ENCODE measurements at regions not wholly inside any gene's neighbourhood (a gene's known extent, or its start where the extent isn't known, plus 50 kb on each side); places are given as distances from the start of the nearest gene placed in this dataset.
"Not testable (repeated sequence)": the region's sequence is repeated elsewhere in the genome, so short reads cannot be mapped to it uniquely, and the experiment has no call there.

DNA sequence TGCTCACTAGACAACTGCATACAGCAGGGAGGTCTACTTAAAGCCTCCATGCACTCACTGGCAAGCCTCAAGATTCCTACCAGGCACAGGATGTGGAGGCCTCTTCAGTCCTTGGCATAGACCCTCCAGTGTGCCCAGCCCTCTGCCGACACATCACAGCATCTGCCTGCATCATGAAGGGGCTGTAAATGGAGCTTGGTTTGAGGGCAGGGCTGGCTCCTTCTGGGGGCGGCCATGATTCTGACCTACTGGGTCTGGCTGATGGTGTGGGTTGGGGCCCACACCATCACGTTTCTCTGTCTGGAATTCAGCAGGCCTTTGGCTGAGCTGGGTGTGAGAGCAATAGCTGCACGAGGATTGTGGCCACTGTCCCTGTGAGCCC, 84.9 kb upstream of the SHB start:
- DNase-seq = no peak

- DNase-seq = no peak
These were observed 84.3 kb upstream of the SHB start for GRCh38 chr9:38153152-38153909.

GRCh38 chr9:38149647-38150046, 80.6 kb upstream of the SHB start:
- DNase-seq = no peak

DNA sequence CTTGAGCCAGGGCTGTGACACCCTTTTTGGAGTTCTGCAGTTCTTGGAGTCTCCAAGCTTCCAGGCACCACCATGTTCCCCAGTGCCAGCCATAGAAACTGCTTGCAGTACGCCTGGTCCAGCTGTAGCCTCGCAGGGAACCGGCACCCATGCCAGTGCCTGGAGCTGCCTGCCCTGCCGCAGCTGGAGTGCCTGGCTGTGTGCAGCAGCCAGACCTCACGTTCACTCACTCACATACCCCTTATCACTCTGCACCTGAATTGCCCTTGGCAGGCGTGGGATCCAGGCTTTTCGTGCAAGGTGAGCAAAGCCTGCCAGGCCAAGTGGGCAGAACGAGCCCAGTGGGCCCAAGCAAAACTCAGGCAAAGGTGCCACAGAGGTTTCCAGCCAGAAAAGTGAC, 77.8 kb upstream of the SHB start:
- no peak for DNase-seq

GRCh38 chr9:38145526-38146053, 76.6 kb upstream of the SHB start:
- no peak for DNase-seq

DNA sequence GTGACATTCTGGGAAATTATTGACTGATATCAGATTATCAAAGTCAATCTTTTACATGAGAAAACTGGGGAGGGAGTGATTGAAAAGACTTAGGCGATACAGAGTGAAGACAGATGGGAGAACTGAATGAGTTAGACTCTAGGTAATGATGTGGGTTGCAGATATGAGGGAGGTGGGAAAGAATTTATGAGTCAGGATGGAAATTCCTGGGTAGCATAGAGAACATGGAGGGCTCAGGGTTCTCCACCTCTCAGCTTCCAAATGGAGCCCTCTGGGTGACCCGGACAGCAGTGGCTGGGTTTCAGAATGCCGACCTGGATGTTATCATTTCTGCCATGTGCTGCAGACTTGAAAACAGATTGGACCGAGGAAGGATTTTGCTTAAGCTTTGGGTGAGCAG, 75.4 kb upstream of the SHB start:
- no peak for DNase-seq

DNA sequence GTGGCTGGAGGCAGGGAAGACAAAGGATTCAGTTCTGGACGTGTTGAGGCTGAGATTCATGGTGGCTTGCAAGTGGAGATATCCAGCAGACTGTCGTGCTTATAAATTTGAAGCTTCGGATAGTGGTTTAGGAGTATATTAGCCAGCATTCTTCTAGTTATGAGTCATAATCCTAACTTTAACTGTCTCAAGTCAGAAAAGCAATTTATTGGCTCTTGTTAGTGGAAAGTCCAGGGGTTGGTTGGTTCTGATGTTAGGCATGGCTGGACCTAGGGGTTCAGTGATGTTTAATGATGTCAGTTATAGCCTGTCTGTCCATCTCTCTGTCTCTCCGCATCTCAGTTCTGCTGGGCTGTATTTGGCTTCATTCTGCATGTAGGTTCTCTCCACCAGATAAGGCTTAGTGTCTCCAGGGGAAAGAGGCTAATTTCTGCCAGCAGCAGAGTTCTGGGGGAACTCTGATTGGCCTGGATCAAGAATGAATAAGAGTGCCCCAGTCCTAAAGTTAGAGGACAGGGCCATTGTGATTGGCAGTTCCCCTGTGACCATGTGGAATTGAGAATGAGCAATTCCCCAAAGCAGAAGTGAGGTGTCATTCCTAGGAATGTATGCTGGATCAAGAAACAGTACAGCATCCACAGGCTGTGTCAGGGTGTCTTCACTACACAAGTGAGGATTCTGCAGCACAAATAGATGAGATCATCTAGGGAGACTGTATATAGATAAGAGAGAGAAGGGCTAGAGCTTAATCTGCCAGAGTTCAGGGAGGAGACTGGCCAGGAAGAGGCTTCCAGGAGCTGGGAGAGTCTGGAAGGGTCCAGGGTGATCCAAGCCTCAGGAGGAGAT, 72.9 kb upstream of the SHB start:
- DNase-seq = no peak

DNA sequence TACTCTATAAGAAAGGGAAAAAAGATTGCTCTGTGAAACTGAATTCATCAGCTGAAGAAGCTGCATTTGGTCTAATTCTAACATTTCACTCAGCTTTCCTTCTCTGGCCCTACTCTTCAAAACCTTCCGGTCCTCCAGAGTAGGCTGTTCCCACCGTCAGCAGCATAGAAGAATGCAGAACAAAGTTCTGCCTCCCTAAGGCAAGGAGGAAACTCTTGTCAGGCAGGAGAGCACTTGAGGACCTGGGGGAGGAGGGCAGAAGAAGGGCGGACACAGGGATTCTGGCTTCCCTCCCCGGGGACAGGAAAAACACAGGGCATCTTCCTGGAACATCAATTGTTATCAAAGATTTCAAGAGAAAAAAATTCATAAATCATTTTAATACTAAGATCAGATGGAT, 69.2 kb upstream of the SHB start:
- DNase-seq = no peak

DNA sequence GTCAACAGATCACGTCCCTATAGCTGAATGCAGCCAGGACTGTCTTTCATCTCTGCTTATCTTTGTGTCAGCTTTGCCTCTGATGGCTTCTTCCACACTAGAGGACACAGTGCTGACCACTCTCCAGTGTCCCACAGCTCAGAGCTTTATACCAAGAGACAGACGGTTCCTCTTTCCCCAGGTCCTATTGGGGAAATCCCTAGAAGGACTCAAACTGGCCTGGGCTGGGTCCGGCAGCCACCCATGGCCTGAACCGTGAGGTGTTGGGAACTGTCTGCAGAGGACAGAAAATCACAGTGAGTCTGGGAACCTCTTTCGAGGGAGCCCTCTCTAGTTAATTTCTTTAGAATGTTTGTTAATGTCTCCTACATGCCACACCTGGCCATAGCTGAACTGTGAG, 68.3 kb upstream of the SHB start:
- DNase-seq = no peak

DNA sequence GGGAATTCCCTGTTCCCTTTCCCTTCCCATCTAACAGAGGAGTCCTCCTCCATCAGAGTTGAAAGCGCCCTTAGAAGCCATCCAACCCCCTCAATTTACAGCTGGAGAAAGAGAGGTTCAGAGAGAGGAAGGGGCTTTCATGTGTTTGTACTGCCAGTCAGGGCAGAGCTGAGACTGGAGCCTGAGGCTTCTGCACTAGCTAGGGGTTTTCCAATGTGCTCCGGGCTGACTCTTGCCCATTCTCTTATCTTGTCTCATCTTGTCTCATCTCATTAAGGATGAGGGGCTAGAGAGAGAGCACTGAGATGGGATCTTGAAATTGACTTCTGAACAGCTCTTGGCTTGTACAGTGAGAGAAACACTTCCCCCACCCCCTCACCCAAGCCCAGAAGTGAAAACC, 67.4 kb upstream of the SHB start:
- no peak for DNase-seq

DNA sequence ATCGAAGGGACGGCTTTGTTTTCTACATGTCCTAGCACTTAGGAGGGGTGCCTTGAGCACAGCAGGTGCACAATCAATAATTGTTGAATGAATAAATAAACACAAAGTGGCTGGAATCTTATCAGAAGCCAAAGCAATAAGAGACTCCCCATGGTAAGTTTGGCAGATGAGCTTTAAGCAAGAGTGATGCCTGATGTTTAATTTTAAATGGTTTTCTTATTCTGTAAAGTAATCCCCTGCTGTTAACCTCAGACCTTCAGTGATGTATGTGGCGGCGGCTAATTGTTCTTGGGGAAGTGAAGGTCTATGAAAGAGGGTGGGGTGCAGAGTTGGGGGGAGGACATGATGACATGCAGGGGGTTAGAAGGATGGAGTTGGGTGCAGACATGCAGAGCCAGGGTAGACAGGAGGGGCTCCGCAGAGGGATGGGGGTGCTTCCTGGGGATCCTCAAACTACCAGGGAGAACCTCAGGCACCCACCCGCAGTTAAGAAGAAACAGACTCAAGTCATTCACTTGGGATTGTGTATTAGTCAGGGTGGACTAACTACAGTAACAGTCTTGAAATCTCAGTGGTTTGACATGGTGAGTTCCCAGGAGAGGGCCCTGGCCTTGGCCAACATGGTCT, 65.7 kb upstream of the SHB start:
- no peak for DNase-seq

DNA sequence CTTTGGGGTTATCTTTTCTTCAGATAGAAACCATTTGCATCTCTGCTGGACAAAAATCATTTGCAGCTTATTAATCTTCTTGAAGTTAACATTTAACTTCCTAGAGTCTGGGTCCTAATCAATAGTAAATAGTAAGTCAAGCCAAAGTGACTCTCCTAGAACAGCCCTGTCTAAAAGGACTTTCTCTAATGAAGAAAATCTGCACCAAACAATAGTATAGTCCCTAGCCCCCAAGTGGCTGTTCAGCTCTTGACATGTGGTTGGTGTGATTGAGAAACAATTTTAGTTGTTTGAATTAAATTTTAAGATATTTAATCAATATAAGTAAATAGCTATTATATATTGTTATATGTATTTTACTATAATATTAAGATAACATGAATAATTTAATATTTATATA, 64.6 kb upstream of the SHB start:
- no peak for DNase-seq

- DNase-seq = no peak
These were observed 63.9 kb upstream of the SHB start for GRCh38 chr9:38132956-38133355.

DNA sequence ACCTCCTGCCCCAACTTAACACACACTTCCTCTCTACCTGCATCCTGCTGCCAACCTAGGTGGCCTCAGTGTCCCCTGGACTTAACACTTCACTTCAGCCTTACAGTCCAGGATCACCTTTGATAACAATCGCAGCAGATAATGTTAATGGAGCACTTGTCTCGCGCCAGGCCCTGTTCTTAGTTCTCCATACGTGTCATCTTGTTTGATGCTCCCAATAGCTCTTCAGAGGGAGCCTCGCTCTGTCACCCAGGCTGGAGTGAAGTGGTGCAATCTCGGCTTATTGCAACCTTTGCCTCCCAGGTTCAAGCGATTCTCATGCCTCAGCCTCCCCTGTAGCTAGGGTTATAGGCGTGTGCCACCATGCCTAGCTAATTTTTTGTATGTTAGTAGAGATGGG, 62.7 kb upstream of the SHB start:
- no peak for DNase-seq

DNA sequence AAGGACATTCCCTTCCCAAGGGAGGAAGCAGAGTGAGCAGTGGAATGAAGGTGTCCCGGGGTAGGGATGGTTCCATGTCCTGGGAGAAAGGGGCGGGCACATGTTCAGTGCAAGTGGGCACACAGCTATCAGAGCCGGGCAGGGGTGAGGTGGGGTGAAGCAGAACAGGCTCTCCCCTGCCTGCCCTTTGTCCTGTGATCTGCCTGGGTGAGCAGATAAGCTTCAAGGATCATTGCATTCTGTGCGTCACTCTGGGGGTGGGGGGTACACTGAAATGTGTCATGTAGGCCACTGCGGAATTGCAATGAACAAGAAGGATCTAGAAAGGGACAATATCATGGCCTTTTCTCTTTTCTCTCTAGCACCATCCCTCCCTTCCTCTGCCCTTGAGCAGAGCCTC, 61.7 kb upstream of the SHB start:
- no peak for DNase-seq

- DNase-seq = no peak
These were observed 60.3 kb upstream of the SHB start for GRCh38 chr9:38129366-38129765.

DNA sequence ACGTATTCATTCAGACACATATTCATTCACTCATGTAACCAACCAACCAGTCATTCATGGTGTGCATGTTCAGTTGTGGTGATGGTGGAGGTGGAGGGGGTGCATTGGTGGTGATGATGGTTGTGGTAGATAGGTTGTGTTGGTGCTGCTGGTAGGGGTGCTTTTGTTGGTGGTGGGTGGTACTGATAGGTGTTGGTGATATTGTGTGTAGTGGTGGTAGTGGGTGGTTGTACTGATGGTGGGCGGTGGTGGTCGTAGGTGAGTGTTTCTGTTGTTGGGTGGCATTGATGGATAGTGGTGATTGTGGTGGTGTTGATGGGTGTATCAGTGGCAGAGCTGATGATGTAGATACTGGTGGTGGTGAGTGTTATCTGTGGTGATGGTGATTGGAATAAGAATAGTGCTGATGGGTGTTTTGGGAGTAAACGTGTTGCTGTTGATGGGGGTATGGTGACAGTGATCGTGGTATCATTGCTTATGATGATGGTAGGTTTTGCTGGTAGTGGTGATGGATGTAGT, 59.8 kb upstream of the SHB start:
- no peak for DNase-seq

DNA sequence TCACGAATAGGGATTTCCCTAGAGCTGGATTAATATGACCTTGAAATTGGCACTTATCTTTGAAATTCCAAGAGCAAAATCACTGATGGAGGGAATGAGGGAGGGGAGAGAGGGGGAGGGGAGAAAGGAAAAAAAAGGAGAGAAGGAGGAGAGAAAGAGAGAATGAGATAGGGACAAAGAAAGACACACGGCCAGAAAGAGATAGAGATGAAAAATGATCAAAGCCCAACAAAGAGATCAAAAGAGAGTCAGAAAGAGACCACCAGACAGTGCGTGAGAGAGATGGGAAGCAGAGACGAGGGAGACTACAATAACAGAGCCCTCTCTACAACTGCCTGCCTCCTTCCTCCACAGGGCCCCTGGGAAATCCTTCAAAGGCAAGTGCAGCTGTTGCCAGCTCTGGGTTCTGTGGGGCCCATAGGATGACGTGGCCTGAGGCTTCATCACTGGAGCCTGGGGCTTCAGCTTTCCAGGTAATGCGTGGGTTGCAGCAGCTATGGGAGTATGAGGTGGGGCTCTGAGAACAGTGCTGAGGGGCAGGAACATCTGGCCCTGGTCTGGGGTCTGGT, 58.3 kb upstream of the SHB start:
- DNase-seq = no peak

- no peak for DNase-seq
These were observed 57.7 kb upstream of the SHB start for GRCh38 chr9:38126730-38127129.

DNA sequence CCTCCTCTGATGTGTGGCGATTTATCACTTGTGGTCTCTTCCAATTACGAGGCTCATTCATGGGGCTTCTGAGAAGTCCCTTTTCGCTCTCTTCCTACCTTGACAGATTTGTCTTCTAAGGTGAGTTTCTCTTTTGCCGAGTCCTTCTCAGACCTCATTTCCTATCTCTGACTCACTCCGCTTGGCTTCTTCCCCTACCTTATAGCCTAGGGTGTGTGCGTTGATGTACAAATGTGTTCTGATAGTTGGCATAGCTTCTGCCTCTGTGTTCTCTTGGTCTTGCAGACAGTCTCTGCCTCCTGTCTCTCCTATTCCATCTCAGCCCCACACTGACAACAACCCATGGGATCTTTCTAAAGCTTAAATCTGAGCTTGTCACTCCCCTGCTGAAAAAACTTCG, 56.9 kb upstream of the SHB start:
- no peak for DNase-seq

- DNase-seq = not testable (repeated sequence)
These were observed 54.3 kb upstream of the SHB start for GRCh38 chr9:38123359-38123758.

GRCh38 chr9:38120961-38121360, 51.9 kb upstream of the SHB start:
- peak; percentile 40 for DNase-seq

GRCh38 chr9:38119560-38120236, 50.7 kb upstream of the SHB start:
- no peak for DNase-seq
